ENCODE measurements at regions not wholly inside any gene's neighbourhood (a gene's known extent, or its start where the extent isn't known, plus 50 kb on each side); places are given as distances from the start of the nearest gene placed in this dataset.

- Histone ChIP-seq H3K79me2 (ENCODE audit: control insufficient read depth, low read length) (no peaks in the 10 kb centered on the region), H3K27ac (ENCODE audit: low read depth, low read length) (no peak overlapping the region), H4K20me1 (ENCODE audit: control insufficient read depth, insufficient read depth, low read depth, low read length) (no peaks in the 10 kb centered on the region), H3K36me3 (ENCODE audit: control insufficient read depth, low read length) (no peaks in the 10 kb centered on the region), H3K27me3 (ENCODE audit: control insufficient read depth, low read length) (no peaks in the 10 kb centered on the region), H3K4me1 (ENCODE audit: control insufficient read depth, low read length) (no peaks in the 10 kb centered on the region), H3K4me2 (ENCODE audit: low read length) (no peak overlapping the region), H3K4me3 (ENCODE audit: low read length) (no peak overlapping the region), H3K9me2 (replicated peaks; ENCODE audit: control insufficient read depth, low read length) (no peaks in the 10 kb centered on the region), H3F3A (ENCODE audit: control insufficient read depth, insufficient read depth) (no peaks in the 10 kb centered on the region), H3K9me3 (ENCODE audit: control insufficient read depth, insufficient read depth, low read length) (no peaks in the 10 kb centered on the region)
- TF ChIP-seq, protein P1, sequence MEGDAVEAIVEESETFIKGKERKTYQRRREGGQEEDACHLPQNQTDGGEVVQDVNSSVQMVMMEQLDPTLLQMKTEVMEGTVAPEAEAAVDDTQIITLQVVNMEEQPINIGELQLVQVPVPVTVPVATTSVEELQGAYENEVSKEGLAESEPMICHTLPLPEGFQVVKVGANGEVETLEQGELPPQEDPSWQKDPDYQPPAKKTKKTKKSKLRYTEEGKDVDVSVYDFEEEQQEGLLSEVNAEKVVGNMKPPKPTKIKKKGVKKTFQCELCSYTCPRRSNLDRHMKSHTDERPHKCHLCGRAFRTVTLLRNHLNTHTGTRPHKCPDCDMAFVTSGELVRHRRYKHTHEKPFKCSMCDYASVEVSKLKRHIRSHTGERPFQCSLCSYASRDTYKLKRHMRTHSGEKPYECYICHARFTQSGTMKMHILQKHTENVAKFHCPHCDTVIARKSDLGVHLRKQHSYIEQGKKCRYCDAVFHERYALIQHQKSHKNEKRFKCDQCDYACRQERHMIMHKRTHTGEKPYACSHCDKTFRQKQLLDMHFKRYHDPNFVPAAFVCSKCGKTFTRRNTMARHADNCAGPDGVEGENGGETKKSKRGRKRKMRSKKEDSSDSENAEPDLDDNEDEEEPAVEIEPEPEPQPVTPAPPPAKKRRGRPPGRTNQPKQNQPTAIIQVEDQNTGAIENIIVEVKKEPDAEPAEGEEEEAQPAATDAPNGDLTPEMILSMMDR (IDR thresholded peaks at IDR 0.05; ENCODE audit: low read depth, low read length, poor library complexity, severe bottlenecking), result no peak
- no peak for TF ChIP-seq EZH2phosphoT487 (IDR thresholded peaks at IDR 0.05; ENCODE audit: borderline replicate concordance, low read length)
These were observed 482.8 kb upstream of the NFIA start for GRCh38 chr1:60599574-60599973.

DNA sequence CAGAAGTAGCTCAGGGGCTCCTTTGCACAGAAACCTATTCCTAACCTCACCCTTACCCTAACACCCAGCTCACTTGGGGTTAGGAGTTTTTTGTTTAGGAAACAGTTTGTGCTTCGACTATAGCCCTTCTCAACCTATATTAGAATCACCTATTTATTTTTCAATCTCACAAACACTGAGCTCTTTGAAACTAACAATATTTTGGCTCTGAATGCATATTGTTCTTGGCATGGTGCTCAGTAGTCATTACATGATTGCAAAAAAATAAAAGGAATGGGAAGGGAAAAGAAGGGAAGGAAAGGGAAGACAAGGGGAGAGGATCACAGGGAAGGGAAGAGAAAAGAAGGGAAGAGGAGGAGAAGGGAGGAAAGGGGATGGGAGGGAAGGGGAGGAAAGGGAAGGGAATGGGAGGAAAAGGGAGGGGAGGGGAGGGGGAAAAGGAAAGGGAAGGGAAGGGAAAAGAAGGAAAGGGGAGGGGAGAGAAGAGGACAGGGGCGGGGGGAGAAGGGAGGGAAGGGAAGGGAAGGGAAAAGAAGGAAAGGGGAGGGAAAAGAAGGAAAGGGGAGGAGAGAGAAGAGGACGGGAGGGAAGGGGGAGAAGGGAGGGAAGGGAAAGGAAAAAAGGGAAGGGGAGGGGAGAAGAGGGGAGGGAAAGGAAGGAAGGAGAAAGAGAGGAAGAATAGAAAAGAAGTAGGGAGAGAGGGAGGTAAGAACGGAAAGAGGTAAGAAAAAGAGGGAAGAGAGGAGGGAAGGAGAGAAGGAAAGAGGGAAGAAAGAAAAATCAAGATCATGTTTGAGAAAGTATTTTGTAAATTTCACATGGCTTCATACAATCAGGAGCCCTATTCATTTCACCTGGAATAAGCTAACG lies 484.1 kb upstream of the NFIA start:
- H4K20me1 ChIP-seq (ENCODE audit: control insufficient read depth, insufficient read depth, low read depth, low read length), result no peaks in the 10 kb centered on the region
- no peak overlapping the region for H3K4me3 ChIP-seq (ENCODE audit: low read length)
- H3K4me2 ChIP-seq (ENCODE audit: low read length), result no peak overlapping the region
- no peaks in the 10 kb centered on the region for H3K27me3 ChIP-seq (ENCODE audit: control insufficient read depth, low read length)
- H3K79me2 ChIP-seq (ENCODE audit: control insufficient read depth, low read length), result no peaks in the 10 kb centered on the region
- no peaks in the 10 kb centered on the region for H3K9me3 ChIP-seq (ENCODE audit: control insufficient read depth, insufficient read depth, low read length)
- H3K4me1 ChIP-seq (ENCODE audit: control insufficient read depth, low read length), result no peaks in the 10 kb centered on the region
- no peak overlapping the region for H3K27ac ChIP-seq (ENCODE audit: low read depth, low read length)
- no peaks in the 10 kb centered on the region for H3K9me2 ChIP-seq (replicated peaks; ENCODE audit: control insufficient read depth, low read length)
- no peak for TF ChIP-seq EZH2phosphoT487 (IDR thresholded peaks at IDR 0.05; ENCODE audit: borderline replicate concordance, low read length)
- TF ChIP-seq, protein P1 (IDR thresholded peaks at IDR 0.05; ENCODE audit: low read depth, low read length, poor library complexity, severe bottlenecking), result no peak
- H3F3A ChIP-seq (ENCODE audit: control insufficient read depth, insufficient read depth), result no peaks in the 10 kb centered on the region
- no peaks in the 10 kb centered on the region for H3K36me3 ChIP-seq (ENCODE audit: control insufficient read depth, low read length)

DNA sequence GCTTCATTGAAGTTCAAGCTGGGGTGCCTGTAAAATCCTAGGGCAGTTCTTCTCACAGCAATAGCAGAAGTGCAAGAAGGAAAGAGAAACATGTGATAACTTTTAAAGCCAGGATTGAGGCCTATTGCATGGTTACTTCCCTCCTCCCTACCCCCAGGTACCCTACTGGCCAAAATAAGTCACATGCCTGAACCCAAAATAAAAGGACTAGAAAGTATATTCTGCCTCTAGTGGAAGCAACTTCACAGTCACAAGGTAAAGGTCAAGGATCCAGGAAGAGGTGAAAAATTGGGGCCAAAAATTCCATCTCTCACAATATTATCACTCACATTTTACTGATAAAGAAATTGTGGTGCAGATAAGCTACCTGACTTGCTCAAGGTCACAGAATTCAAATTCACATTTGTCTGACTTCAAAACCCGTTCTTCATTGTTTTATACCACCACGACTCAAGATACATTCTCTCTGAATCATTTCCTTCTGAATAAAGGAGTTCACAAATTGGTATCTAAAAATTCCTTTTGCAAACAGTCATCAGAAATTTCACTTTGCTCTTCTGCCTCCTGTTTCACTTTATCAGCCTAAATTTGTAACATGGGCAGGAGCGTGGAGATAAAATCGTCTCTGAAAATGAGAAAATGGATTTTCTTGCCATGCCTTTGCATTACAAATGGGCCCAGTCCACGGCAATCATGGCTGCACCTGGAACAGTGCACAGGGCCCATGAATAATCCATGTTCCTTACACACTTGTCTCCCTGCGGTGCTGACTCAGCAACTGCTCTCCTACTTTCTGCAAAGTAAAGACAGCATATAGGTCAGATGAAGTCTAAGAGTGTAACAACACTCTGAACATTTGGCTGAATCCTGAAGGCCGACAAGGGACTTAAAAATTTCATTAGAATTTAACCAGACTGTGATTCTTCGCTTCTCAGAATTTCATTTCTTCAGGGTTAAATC lies 485.3 kb upstream of the NFIA start:
- H3K27me3 ChIP-seq (ENCODE audit: control insufficient read depth, low read length), result no peaks in the 10 kb centered on the region
- no peak overlapping the region for H3K4me2 ChIP-seq (ENCODE audit: low read length)
- H3K27ac ChIP-seq (ENCODE audit: low read depth, low read length), result no peak overlapping the region
- no peaks in the 10 kb centered on the region for H4K20me1 ChIP-seq (ENCODE audit: control insufficient read depth, insufficient read depth, low read depth, low read length)
- H3K79me2 ChIP-seq (ENCODE audit: control insufficient read depth, low read length), result no peaks in the 10 kb centered on the region
- H3K9me3 ChIP-seq (ENCODE audit: control insufficient read depth, insufficient read depth, low read length), result no peaks in the 10 kb centered on the region
- no peaks in the 10 kb centered on the region for H3K4me1 ChIP-seq (ENCODE audit: control insufficient read depth, low read length)
- no peaks in the 10 kb centered on the region for H3K9me2 ChIP-seq (replicated peaks; ENCODE audit: control insufficient read depth, low read length)
- H3K4me3 ChIP-seq (ENCODE audit: low read length), result no peak overlapping the region
- H3K36me3 ChIP-seq (ENCODE audit: control insufficient read depth, low read length), result no peaks in the 10 kb centered on the region
- no peaks in the 10 kb centered on the region for H3F3A ChIP-seq (ENCODE audit: control insufficient read depth, insufficient read depth)
- TF ChIP-seq, protein P1 (IDR thresholded peaks at IDR 0.05; ENCODE audit: low read depth, low read length, poor library complexity, severe bottlenecking), result no peak
- TF ChIP-seq EZH2phosphoT487 (IDR thresholded peaks at IDR 0.05; ENCODE audit: borderline replicate concordance, low read length), result no peak

Data from DOHH2 (cell line).